ENCODE measurements at regions not wholly inside any gene's neighbourhood (a gene's known extent, or its start where the extent isn't known, plus 50 kb on each side); places are given as distances from the start of the nearest gene placed in this dataset.

GRCh38 chr2:64403426-64403825 is 50.5 kb upstream of the LGALSL start:
- no peak for TF ChIP-seq Cebpa-rat (IDR thresholded peaks at IDR 0.05)
- peaks cover 7% of the 10 kb centered on the region for H3K9me3 ChIP-seq
- H3K4me1 ChIP-seq: peaks cover 32% of the 10 kb centered on the region
- H3K36me3 ChIP-seq: no peaks in the 10 kb centered on the region
- H3K27me3 ChIP-seq: no peaks in the 10 kb centered on the region
- 0 out of 2 replicates have a peak overlapping the region, but pooled peaks have one; percentile 52 for H3K9ac ChIP-seq
- H3K4me2 ChIP-seq: peak overlapping the region; percentile 80
- H3K4me3 ChIP-seq: peak overlapping the region; percentile 46; the same call in 1 of the 2 replicates
- H3K27ac ChIP-seq: peak overlapping the region; percentile 91
- no peaks in the 10 kb centered on the region for H4K20me1 ChIP-seq

DNA sequence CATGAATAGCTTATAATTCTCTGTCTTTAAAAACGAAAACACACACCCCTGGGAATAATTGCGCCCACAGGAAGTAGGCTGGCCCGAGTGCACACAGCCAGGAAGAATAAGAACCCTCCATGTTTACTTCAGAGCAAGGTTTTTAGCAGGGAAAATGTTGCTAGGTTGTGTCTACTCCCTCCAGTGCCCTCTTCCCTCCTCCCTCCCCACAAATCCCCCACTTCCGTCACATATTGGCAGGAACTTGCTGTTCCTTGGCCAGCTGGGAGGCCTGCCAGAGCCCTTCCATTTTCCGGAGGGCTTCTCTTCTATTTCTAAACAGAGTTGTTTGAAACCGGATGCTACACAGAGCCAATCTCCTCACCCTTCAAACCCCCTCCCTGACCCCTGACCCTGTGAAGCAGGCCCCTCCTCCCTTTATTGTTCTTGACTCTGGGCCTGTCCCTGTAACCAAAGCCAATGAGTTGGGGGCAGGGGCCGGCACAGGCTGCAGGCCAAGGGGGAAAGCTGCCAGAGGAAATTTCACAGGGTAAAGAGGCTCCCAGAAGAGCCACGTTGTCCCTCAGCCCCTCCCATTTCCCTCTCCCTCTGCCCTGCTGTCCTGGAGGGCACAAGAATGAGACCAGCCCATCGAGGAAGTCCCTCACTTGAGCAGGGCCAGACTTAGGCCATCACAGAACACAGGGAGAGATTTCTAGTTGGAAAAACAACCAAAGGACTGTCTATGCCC is 49.8 kb upstream of the LGALSL start:
- Histone ChIP-seq H4K20me1 (no peaks in the 10 kb centered on the region), H3K9me3 (peaks cover 9% of the 10 kb centered on the region), H3K4me1 (peaks cover 32% of the 10 kb centered on the region), H3K4me3 (peak overlapping the region; percentile 46), H3K36me3 (no peaks in the 10 kb centered on the region), H3K27ac (peak overlapping the region; percentile 91), H3K27me3 (no peaks in the 10 kb centered on the region), H3K9ac (peak overlapping the region; percentile 52; the same call in 1 of the 2 replicates), H3K4me2 (peak overlapping the region; percentile 80)
- TF ChIP-seq Cebpa-rat (IDR thresholded peaks at IDR 0.05): no peak

All from BLaER1 (cell line).